Hematopoietic multipotent progenitor cell treated with erythropoietin and hydrocortisone succinate and interleukin-3 and kit ligand, for 6 days (in vitro differentiated cells): ENCODE measurements at regions not wholly inside any gene's neighbourhood (a gene's known extent, or its start where the extent isn't known, plus 50 kb on each side); places are given as distances from the start of the nearest gene placed in this dataset.

Source experiments
- DNase-seq: peaks from one replicate; pipeline ENCODE4 v3.0.0-alpha.2; 2015

DNA sequence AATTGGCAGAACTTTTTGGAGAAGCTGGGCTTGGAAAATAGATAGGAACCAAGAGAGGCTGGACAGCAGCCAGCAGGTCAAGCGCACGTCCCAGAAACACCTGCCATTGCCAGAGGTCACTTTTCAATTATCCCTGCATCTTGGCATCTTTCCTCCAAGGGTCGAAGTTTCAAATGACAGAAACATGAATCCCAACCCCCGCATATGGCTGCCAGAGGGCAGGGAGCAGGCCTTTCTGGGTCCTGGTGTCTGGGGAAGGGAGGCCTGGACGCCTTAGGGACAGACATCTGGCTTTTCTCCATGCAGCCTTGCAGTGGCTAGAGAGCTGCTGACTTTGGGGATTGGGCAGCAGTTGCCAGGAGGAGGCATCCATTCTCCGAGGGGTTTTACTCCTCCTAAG is 164.5 kb upstream of the TPM1 start:
- no peak for DNase-seq

DNA sequence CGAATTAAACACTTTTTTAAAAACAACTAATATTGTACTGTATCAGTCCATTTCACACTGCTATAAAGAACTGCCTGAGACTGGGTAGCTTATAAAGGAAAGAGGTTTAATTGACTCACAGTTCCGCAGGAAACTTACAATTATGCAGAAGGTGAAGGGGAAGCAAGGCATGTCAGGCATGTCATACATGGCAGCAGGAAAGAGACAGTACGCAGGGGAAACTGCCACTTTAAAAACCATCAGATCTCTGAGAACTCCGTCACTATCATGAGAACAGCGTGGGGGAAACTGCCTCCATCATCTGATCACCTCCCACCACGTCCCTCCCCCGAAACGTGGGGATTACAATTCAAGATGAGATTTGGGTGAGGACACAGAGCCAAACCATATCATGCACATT is 162.8 kb upstream of the TPM1 start:
- DNase-seq: peak; percentile 17

DNA sequence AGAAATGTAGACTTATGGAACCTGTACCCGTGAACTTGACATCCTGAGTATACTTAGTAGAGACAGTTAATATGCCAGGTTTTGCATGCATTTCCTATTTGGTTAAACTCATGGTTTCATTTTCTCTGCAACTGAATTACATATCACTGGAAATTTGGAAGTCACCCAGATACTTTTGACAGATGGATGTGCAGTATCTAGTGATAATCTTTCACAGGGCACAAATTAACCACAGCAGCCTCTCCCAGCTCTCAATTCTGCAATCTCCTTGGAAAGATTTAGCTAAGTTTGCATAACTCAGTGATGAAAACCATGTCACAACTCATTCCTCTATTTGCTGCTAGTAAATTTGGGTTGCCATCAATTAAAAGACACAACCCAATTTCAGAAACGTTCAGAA is 162.3 kb upstream of the TPM1 start:
- DNase-seq: peak; percentile 66

DNA sequence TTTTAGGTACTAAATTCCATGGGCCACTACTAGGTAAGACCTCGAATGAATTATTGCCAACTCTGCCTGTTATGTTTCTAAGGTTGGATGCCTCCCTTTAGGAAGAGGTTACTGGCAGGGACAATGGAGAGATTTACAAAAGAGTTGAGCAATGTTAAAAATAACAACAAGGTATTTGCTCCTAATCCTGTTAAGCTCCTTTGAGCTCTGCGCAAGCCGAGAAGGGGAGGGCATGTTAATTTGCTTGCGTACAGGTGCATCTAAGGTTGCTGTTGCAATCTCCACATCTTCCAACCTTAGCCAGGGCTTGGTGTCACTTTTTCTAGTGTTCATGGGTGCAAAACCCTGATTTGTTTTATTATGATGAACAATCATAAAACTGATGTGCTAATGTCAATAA is 161.5 kb upstream of the TPM1 start:
- no peak for DNase-seq

DNA sequence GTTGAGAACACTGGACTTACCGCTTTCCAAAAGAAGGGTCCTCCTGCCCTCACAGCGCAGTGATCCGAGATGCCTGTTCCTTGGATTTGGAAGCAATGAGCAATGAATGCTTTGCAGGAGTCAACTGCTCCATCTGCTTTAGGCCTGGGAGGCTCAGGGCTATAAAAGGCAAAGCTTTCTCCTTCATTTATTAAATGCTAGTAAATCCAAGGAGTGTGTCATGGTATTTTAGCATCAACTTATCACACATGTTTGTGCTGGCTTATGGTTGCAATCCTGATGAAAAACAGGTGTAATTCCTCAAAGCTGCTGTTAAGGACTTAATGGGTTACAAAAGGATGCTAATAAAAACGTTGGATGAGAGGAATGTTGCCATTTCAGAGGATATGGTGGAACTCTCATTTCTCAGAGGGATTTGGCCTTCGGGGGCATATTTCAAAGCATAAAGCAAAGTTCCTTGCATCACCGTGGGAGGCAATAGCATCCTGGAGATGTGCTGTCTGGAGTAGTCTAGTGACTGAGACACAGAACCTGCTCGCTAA is 158.5 kb upstream of the TPM1 start:
- no peak for DNase-seq

DNA sequence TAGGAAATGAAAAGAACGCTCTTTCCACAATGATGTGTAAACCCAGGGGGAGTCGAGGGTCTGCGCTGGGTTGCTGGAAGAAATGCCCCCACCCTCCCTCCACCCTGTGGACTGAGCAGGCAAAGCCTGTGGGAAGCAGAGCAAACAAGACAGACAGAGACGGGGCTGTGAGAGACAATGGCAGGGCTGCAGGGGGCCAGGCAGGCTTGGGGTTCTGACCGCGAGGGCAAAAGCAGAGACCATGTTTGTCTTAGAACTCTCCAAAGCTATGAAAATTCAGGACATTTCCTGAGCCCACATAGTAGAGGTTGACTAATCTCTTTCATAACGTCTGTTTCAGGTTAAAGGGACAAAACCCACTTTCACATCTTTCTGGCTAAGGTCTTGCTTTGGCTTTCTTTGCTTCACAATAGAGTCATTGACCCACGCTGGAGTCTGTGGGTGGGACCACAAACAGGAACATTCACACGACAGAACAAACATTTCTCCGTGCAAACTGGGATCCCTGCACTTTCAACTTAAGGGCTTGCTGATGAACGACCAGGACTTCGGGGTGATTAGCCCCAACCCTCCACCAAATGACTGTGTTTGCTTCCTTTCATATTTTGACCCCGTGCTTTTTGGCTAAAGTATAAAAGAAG is 156.0 kb upstream of the TPM1 start:
- no peak for DNase-seq

DNA sequence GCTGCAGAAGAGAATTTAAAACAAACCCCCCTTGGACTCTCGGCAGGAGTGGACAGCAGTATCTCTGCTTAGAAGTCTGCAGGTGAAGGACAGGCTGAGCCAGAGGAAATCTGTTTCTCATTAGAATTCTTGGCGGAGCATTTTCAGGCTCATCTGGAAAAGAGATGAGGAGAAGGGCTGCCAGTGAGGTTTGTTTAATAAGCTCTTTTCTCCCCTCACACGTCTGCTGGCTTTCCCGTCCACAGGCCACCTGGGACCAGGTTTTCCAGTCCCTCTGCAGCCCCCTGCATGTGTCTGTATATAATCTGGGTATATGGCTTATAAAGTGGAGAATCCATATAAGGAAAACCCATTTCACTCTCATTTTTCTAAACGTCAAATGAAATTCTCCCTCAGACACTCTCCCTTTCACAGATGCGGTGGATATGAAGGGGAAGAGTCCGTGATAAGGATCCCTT is 155.4 kb upstream of the TPM1 start:
- no peak for DNase-seq

DNA sequence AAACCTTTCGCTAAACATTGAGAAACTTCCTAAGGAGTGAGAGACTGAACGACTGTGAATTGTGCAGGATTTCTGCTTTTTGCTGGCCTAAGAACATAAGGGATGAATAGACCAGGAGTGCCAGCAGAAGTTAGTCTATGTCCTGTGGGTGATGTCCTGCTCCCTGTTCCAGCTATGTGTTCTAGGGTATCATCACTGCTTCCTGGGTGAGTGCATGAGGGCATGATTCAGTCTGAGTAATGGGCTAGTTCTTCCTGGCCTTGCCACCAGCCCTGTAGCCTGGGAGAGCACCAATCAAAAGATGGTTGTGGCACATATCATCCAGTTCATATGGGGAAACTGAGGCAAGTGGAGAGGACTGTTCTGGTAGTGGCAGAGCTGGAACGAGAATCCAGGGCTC is 153.9 kb upstream of the TPM1 start:
- DNase-seq: no peak

DNA sequence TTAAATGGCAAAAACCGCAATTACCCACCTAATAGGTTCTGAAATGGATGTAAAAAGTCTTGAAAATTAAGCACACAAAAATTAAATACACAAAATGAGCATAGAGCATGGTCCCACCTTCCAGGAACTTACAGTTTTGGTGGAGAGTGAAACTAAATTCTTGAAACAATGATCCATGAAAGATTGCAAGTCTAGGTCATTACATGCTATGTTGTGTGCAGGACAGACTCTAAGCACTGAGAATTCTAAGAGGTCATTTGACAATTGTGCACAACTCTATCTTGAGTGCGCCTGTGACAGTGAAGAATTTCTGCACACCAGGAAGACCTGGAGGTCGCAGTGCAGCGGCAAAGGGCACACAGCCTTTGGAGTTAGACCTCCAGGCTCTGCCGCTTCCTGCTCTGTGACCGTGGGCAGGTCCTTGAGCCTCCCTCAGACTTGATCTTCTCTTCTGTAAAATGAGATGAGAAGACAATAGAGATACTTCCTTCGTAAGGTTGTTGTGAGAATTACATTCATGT is 153.3 kb upstream of the TPM1 start:
- no peak for DNase-seq

DNA sequence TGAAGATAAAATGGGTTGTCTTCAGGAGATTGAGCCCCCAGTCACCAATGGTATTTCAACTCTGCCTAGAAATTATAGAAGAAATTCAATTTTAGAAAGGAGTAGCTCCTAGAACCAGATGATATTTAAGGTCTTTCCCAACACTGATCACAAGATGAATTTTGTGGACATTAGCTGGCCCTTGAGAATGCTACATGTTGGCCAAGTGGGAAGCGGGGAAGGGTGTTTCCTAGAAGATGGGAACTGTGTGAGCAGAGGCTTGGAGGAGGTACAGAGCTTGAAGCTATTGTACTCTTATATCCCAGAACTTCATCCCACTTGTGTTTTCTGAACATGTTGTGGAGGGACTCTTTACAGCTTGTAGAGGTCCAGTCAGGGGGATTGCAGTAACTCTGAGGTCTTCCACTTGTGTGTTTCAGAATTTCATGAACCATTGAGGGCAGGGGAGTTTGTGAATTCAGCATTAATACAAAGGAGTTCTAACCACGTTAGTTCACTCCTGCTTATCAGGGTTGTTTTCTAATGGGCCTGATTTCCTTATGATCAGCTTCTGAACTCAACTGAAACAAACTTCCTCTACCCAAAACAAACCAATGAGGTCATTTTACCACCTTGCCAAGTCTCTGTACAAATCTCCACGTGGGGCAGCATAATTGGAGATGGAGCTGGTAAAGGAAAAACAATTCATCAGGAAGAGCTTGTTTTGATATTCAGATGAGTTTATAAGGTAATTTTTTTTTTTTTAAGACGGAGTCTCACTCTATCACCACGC is 152.6 kb upstream of the TPM1 start:
- no peak for DNase-seq

DNA sequence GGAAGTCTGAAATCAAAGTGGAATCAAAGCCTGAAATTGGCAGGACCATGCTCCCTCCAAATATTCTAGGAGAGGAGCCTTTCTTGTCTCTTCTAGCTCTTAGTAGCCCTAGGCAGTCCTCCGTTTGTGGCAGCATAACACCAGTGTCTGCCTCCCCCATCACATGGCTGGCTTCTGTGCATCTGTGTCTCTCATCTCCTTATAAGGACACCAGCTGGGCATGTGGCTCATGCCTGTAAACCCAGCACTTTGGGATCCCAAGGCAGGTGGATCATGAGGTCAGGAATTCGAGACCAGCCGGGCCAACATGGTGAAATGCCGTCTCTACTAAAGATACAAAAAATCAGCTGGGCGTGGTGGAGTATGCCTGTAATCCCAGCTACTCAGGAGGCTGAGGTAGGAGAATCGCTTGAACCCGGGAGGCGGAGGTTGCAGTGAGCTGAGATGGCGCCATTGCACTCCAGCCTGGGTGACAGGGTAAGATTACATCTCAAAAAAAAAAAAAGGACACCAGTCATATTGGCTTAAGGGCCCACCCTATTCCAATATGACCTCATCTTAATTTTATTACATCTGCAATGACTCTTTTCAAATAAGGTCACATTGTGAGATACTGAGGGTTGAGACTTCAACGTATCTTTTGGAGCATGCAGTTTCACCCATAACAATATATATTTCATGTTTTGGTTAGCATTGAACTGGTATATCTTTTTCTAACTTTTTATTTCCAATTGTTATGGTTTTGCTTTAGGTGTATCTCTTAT is 148.0 kb upstream of the TPM1 start:
- DNase-seq: no peak

DNA sequence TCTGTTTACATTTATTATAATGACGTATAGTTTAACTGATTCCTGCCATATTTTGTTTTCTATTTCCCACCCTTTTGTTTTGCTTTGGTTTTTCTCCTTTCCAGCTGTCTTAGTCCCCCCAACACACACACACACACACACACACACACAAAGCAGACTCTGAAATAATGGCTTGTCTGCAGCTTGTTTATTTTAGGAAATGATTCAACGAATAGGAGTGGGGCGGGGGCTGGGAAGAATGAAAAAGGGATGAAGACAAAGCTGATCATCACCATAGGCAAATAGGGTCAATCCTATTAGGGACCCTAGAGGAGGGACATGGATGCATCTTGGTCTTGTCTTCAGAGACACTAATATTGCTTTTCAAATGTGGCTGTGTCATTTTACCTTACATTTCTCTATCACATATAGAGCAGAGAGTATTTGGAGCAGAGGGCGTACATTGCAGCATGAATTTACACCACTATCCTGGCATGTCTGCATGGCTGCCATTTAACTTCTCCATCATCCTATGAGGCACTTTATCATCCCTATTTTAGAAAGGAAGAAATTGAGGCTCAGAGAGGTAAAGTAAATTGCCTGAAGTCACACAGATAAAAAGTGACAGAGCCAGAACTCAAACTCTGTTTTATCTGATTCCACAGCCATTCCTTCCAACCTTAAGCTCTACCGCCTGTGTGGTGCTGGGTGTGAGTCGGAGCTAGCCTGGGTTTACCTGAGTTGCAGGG is 147.2 kb upstream of the TPM1 start:
- DNase-seq: no peak

DNA sequence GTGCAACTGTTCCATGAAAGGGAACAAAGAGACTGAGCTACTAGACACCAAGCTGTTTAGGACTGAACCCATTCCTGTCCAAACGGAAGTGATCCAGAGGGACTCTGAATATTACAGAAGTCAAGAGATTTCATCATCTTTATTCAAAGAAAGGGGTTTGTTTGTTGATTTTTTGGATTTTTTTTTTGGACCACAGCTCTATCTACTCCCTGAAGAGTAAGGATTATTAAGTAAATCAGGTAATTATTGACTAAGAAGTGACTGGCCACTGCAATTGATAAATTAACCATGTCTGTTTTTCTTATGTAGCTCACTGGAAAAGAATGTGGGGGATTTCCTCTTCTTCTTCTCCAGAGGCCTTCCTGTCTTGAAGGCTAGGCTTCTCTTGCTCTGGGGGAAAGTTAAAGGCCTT is 146.6 kb upstream of the TPM1 start:
- DNase-seq: no peak

DNA sequence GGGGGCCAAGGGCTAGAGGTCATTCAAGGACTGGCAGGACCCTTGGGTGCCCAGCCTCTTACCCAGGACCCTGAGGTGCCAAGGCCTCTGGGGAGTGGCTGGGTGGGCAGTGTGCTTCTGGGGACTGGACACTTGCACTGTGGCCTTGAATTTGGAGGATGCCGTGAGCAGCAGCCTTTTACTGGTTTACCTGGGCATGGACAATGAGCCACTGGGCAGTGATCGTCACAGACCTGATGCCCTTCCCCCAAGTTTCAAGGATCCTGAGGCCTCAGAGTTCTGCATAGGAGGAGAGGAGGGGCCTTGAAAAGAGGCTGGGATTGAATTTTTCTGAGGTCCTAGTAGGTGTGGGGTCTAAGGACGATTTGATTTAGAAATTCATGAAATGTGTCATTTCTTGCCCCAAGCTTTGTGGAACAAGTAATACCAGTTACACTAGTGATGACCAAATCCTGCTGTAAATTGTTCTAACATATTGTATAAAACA is 146.1 kb upstream of the TPM1 start:
- no peak for DNase-seq

DNA sequence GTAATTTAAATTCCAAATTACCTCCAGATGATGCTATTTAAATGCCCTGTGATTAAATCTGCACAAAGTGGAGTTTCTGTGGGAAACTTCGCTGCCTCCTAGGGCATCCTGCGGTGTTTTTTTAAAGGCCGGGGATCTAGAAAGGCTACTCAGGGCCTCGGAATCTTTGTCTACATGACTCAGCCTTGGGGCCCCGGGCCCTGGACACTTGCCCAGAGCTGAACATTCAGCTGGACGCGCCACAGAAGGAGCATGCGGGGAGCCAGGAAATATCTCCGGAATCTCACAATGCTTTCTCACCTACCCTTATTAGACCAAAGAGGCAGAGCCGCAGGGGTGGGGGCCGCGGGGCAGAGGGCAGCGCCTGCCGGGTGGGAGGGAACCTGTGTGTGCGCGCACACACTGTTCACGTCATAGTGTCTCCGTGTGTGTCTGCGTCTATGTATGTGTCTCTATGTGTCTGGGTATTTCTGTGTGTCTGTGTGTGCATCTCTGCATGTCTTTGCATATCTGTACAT is 145.5 kb upstream of the TPM1 start:
- no peak for DNase-seq

DNA sequence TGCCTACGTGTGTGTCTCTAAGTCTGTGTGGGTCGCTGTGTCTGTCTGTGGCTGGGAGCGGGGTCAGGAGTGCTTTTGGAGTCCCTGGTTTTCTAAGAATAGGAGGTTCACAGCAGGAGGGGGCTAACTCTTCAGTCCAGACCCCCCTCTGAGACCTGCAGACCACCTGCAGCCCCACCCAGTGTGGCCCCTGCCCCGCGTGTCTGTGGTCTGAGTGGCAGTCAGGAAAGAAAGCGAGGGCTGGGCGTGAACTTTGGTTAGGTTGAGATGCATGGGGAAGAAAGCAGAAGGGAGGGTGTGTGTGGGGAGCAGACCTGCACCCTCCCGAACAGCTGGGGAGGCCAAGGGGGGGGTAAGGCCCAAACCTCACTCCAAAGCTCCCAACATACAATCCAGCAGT is 144.9 kb upstream of the TPM1 start:
- no peak for DNase-seq

DNA sequence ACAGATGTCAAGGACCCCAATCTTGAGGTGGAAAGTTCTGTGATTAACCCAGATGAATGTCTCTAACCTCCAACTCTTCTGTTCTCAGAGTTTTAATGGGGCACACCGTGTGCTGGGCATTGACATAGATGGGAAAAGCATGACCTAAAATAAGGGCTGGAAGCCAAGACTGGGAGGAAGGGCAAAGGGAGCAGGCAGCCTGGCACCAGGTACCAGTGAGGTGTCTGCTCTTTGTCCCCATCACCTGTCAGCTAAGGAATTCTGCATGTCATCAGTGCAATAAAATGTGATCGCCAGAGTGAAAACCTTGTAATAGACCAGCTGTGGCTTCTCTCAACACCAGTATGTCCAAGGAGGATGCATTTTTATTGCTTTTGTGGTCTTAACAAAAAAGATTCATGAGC is 143.5 kb upstream of the TPM1 start:
- no peak for DNase-seq

DNA sequence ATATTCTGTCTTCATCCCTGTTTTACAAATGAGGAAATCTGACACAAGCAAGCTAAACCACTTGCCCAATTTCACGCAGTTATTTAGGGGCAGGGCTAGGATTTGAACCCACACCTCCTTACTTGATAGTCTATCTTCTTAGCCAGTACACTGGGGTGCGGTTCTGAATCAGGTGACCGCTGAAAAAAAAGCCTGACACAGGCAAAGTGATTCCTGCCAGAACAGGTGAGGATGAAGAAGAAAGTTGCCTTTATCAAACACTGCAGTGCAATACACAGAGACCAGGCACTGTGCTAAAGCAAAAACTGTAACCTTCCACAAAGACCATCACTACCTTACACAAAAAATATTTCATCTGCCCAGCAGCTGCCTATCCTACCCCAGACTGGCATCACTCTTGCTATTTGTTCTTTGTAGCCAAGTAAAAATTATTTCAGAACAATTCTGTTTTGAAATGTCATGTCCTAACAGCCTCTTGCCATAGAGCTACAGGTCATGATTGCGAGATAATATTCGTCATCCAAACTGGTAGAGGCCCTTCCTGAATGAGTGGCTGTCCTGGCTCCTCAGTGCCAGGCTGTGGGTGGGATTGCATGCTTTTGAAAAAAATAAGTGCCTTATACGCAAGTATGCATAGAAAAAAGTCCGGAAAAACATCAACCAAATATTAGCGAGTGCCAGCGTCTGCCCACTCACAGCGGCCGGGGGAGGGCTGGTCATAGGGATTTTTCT is 142.3 kb upstream of the TPM1 start:
- no peak for DNase-seq

DNA sequence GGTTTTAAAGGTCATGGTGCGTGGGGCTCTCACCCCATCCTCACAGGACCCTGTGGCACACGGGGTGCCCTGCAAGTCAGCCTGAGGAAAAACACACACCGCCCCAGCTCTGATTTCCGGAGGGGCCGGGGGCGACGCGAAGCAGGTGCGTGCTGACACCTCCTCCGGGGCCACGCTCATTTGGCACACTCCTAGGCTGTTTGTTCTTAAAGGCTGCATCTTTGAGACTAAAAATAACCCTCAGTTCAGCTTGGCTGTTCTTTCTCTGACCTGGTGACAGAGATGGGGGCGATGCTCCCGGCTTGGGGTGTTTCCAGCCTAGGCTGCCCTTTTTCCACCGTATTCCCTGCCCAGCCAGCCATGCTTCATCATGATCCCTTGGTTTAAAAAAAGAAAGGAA is 141.5 kb upstream of the TPM1 start:
- no peak for DNase-seq

DNA sequence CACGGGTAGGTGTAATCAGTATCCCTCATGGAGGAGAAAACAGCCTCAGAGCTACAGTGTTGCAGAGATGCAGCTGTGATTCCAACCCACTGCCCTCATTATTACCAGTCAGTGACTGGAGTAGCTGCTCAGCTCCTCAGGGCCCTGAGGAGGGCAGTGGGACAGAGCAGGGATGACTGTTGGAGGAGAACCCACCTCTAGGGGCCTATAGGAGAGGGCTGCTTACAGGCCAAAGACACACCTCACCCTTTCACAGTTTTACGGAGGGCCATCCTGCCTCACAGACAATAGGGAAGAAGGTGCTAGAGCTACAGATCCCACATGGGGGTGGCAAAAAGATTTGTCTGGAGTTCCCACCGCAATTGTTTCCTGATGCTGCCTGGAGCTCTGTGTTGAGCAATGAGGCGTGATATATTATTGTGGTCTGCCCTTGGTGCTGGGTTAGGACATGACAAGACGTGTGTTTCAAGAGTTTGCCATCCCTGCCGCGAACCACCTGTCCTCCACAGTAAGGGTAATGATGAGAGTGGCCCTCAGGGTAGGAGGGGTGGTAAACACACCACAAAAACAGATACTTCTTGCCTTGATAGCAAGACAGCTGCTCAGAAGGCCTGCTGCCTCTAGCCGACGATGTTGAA is 140.5 kb upstream of the TPM1 start:
- no peak for DNase-seq

DNA sequence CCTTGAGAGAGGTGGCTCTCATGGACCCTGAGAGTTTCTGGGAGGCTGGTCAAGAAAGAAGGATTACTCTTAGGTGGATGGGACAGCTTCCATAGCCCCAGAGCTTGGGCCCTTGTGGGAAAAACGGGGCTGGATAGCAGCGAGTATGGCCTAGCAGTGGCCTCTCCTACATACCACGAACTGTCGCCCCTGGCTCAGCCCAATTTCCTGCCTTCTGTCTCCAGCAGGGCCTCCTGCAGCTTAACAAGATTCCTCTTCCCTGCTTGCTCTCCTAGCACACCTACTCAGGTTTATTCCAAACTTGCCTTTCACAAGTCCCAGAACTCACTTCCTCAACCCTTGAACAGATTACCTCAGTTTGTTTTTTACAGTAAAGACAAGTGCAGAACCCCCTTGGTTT is 139.7 kb upstream of the TPM1 start:
- DNase-seq: no peak
